RPMI8226 (cell line): ENCODE measurements at regions not wholly inside any gene's neighbourhood (a gene's known extent, or its start where the extent isn't known, plus 50 kb on each side); places are given as distances from the start of the nearest gene placed in this dataset.
"Not testable (repeated sequence)": the region's sequence is repeated elsewhere in the genome, so short reads cannot be mapped to it uniquely, and the experiment has no call there.

ENCODE experiments used
- DNase-seq: peaks from one replicate; pipeline ENCODE4 v3.0.0-alpha.2; 2015

DNA sequence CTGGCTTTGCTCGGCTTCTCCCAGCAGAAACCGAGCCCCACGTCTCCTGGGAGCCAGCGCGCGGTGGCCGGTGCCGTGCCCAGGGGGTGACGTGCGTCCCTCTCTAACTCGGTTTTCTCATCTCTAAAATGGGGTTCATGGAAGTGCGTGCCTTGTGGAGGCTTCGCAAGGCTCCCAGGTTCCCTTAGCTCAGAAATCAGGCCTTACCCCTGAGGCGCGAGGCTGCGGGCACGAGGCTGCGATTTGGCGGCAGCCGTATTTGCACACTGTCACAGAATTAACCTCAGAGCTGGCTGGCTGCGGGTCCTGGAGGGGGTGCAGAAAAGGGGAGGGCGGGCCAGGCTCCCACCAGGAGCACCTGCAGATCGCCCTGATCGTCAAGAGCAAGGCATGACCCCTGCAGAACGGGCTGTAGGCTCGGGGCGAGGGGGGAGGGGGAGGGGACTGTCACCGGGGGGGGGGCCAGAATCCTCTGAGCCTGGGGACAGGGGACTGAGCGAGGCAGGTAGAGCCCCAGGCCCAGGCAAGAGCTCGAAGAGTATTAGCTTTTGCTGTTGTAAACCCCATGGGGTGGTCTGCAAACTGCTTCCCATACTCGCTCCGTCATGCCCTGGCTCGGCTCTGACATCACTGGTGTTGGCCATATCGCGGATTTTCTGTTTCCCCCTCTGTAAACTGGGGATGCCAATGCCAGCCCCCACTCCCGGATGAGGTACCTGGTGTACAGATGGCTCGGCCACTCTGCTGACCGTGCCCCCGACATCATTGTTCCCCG, 62.2 kb downstream of the CCNE1 start:
- no peak for DNase-seq

GRCh38 chr19:29875931-29876330, 64.1 kb downstream of the CCNE1 start:
- no peak for DNase-seq

GRCh38 chr19:29876414-29876813, 64.6 kb downstream of the CCNE1 start:
- no peak for DNase-seq

DNA sequence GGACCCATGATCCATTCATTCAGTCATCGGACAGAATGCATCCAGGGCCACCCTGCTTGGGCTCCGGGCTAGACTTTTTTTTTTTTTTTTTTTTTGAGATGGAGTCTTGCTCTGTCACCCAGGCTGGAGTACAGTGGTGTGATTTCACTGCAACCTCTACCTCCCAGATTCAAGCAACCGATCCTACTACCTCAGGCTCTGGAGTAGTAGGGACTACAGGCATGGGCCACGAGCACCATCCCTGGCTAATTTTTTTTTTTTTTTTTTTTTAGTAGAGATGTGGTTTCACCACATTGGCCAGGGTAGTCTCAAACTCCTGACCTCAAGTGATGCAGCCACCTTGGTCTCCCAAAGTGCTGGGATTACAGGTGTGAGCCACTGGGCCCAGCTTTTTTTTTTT, 65.1 kb downstream of the CCNE1 start:
- not testable (repeated sequence) for DNase-seq

DNA sequence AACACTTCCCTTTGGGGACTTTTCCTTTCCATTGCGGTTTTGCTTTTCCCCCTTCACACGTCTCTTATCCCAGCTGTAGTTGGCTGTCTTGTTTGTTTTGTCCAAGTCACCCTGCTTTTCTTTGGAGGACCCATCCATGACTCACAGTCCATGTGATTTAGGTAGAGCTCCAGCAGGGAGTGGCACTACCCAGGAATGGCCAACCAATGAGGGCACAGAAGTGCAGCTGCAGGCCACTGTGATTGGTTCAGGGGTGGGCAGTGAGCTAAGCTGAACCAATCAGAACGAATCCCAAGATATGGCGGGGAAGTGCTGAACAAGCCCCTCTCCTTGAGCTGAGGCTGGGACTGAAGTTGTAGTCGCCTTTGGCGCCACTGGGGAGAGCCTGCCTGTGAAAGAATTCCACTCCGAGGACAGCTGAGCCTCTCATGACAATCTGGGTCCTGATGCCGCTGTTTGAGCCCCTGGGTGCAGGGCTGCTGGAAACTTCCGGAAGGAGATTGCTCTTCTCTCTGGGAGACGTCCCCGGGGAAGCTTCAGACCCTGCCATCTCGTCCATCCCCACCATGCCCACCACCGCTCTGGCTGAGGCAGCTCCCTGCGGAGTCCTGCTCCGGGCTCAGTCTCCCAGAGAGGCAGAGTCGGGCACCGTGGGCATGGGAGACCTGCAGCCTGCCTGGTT, 62.9 kb upstream of the URI1 start:
- DNase-seq: peak; percentile 43

DNA sequence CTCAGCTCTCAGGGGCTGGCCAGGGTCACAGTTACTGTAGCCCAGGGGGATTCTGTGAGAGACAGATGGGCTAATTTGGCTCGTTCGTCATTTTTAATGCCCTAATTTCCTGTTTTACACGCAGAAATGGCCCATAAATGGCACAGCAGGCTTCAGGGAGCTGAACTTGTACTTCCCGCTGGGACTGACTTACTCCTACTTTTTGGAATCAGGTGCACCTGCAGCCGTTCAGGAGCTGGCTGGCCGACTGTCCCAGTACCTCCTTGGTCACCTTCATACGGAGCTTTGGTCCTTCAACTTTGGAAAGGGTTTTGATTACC, 62.4 kb upstream of the URI1 start:
- no peak for DNase-seq

DNA sequence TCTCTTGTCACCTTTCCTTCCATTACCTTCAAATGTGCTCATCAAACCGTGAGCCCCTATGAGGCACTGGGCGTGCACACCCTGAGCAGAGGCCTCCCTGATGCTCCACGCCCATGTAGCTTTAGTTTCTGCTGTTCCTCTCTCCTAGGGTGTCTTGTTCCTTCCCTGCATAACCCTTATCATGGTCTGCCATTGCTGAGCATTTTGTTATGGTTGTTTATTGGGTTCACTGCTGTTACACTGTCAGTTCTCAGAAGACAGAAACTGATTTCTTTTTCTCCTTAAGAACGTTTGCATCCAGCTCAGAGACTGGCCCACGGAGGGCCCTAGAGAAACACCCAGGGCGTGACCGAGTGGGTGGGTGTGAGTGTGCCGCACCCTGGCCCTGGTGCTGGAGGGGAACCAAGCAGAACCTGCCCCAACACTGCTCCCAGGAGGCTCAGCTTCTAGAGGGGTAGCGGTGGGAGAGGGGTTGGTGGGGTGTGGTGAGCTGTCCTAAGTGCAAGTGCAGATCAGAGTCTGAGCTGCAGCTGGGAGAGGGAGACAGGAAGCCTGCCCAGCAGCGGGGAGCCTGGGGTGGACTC, 61.4 kb upstream of the URI1 start:
- no peak for DNase-seq

GRCh38 chr19:29881386-29881785, 60.7 kb upstream of the URI1 start:
- no peak for DNase-seq

GRCh38 chr19:29882719-29883105, 59.3 kb upstream of the URI1 start:
- DNase-seq: no peak

- no peak for DNase-seq
These were observed 58.0 kb upstream of the URI1 start for GRCh38 chr19:29884044-29884443.

DNA sequence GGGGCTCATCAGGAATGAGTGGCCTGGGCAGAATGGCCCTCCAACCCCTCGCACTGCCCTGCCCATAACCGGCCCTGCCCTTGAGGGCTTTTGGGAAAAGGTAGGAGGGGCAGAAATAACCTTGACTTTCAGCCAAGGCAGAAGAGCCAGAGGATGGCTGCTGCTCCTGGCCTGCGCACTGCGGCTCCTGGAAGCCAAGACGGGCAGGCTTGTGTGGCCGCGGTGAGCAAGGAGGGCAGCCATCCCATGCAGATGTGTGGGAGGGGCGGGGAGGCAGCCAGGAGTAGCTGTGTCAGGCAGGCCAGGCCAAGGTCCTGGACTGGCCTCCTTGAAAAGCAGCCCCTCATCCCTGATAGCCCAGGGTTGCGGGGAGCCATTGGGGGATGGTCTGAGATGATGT, 57.6 kb upstream of the URI1 start:
- no peak for DNase-seq

GRCh38 chr19:29886106-29886505, 55.9 kb upstream of the URI1 start:
- DNase-seq: not testable (repeated sequence)

DNA sequence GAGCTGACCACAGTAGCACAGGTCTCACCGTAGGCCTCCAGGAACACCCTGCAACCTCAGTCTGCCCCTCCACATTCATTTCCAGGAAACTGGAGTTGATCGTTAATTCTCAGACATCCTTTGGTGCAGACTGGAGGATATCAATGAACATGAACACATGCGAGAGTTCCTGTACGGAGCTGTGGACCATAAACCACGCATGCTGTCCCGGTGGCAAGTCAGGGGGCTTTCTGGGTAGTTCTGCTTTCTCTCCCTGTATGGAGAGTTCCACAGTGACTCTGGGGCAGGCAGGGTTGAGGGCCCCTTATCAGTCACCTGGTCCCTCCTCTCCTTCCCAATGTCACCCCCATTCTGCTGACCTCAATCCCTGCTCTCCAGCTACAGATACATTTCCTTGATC, 55.5 kb upstream of the URI1 start:
- no peak for DNase-seq

DNA sequence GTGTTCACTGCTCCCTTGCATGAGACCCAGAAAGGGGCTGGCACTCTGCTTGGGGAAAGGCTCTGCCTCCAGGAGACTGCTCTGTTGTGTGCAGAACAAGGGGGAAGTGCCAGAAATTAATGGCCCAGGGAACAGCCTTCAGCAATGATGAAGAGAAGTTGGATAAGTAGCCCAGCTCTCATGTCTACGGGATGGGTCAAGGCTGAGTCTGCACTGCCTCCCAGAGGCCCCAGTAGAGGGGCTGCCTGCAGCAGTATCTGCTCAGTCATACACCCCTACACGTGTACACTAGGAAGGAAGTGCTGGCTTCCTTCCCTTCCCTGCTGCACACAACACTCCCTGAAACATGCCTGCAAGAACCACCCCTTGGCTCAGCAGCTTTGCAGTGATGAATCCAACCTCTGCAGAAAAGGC, 54.6 kb upstream of the URI1 start:
- no peak for DNase-seq

- DNase-seq: not testable (repeated sequence)
These were observed 54.0 kb upstream of the URI1 start for GRCh38 chr19:29888047-29888446.

DNA sequence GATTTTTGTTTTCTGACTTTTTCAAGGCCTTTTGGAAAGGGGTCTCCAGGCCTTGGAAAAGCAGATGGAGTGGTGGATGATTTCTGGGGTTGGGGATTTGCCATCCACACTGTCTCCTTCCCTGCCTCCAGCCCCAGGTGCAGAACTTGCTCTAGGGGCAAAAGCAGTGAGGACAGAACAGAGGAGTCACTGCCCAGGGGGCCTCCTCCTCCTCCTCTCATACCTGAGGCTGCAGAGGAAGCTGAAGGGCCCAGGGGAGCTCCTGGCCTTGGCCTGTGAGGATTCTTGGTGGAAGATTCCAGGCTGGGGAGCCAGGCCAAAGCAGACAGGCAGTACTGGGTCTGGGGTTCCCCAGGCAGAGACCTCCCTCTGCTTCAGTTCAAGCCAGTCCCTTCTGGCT, 52.3 kb upstream of the URI1 start:
- no peak for DNase-seq

DNA sequence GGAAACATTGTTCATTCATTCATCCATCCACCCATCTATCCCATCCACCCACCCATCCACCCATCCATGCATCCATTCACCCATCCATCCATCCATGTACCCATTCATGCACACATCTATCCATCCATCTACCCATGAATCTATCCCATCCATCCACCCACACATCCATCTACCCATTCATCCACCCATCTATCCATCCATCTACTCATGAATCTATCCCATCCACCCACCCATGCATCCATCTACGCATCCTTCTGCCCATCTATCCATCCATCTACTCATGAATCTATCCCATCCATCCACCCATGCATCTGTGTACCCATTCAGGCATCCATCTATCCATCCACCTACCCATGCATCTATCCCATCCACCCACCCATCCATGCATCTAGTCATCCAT, 51.6 kb upstream of the URI1 start:
- no peak for DNase-seq
